IMR-90 (cell line): ENCODE measurements at regions not wholly inside any gene's neighbourhood (a gene's known extent, or its start where the extent isn't known, plus 50 kb on each side); places are given as distances from the start of the nearest gene placed in this dataset.

ENCODE experiments used
- ATAC-seq: fragments of 200-7000 bp; cut with Tn5 transposase; 2 replicates; pipeline ENCODE4 v1.9.1; 2020; ENCODE audit warnings: low read depth, mild to moderate bottlenecking, moderate library complexity
- BruUV-seq: library from RNA; stranded (reverse); fragments of 400-500 nt; replicated peaks from 2 replicates; lab custom pipeline; 2021; lab: Mats Ljungman, UMichigan
- CTCF ChIA-PET: fragments of 300-600 bp; formaldehyde crosslinking; extraction: SDS; loops from one replicate; lab custom pipeline; 2021; ENCODE audit warnings: antibody characterized with exemption; lab: Yijun Ruan, JAX
- POLR2A ChIA-PET: fragments of 300-600 bp; sonication (Branson Sonifier 250); formaldehyde crosslinking; loops from one replicate; lab custom pipeline; 2022; ENCODE audit warnings: antibody characterized with exemption; ENCODE audit not compliant: unreplicated experiment; lab: Charles Lee
- DNase-seq: peaks from one replicate; pipeline ENCODE4 v3.0.0; 2013
- H2AFZ ChIP-seq: replicated peaks from 2 replicates; pipeline ENCODE3; 2013; ENCODE audit warnings: low read length, mild to moderate bottlenecking; ENCODE audit not compliant: poor library complexity
- H2AK5ac ChIP-seq: 2 replicates; pipeline ENCODE4 v1.6.1; 2013; ENCODE audit warnings: low read depth, low read length, inconsistent platforms
- H2AK9ac ChIP-seq: replicated peaks from 2 replicates; pipeline ENCODE3; 2013; ENCODE audit warnings: mild to moderate bottlenecking, low read depth, low read length, moderate library complexity; ENCODE audit not compliant: poor library complexity
- H2BK120ac ChIP-seq: 2 replicates; pipeline ENCODE4 v1.6.1; 2013; ENCODE audit warnings: low read depth, low read length, inconsistent platforms
- H2BK15ac ChIP-seq: 3 replicates; pipeline ENCODE4 v1.6.1; 2013; ENCODE audit warnings: low read depth, low read length, inconsistent platforms
- H2BK20ac ChIP-seq: 2 replicates; pipeline ENCODE4 v1.6.1; 2013; ENCODE audit warnings: low read depth, mild to moderate bottlenecking, inconsistent platforms, low read length, moderate library complexity
- H2BK5ac ChIP-seq: 2 replicates; pipeline ENCODE4 v1.6.1; 2013; ENCODE audit warnings: mild to moderate bottlenecking, low read depth, low read length, inconsistent platforms; ENCODE audit not compliant: poor library complexity, severe bottlenecking
- H3K14ac ChIP-seq: replicated peaks from 2 replicates; pipeline ENCODE4 v1.6.1; 2013; ENCODE audit warnings: low read depth, low read length, inconsistent platforms
- H3K18ac ChIP-seq: 2 replicates; pipeline ENCODE4 v1.6.1; 2013; ENCODE audit warnings: low read depth, low read length, control low read depth
- H3K23ac ChIP-seq: 2 replicates; pipeline ENCODE4 v1.6.1; 2013; ENCODE audit warnings: low read depth, low read length, inconsistent platforms
- H3K27ac ChIP-seq: 2 replicates; pipeline ENCODE4 v1.5.1; 2013; ENCODE audit warnings: mild to moderate bottlenecking, control low read depth, low read length; ENCODE audit not compliant: insufficient read depth
- H3K27me3 ChIP-seq: 2 replicates; pipeline ENCODE4 v1.6.1; 2013; ENCODE audit warnings: low read length; ENCODE audit not compliant: control insufficient read depth, insufficient read depth
- H3K36me3 ChIP-seq: 2 replicates; pipeline ENCODE4 v1.6.1; 2013; ENCODE audit warnings: low read length, mixed read lengths; ENCODE audit not compliant: control insufficient read depth, insufficient read depth
- H3K4ac ChIP-seq: 2 replicates; pipeline ENCODE4 v1.6.1; 2013; ENCODE audit warnings: low read depth, low read length, inconsistent platforms
- H3K4me1 ChIP-seq: 2 replicates; pipeline ENCODE4 v1.6.1; 2013; ENCODE audit warnings: low read length, mixed read lengths; ENCODE audit not compliant: control insufficient read depth, insufficient read depth
- H3K4me2 ChIP-seq: 2 replicates; pipeline ENCODE4 v1.6.1; 2013; ENCODE audit warnings: low read depth, mild to moderate bottlenecking, control low read depth, low read length, moderate library complexity
- H3K4me3 ChIP-seq: 2 replicates; pipeline ENCODE4 v1.5.1; 2013; ENCODE audit warnings: low read depth, mild to moderate bottlenecking, control low read depth, low read length, moderate library complexity; ENCODE audit not compliant: insufficient read depth
- H3K56ac ChIP-seq: 2 replicates; pipeline ENCODE4 v1.6.1; 2013; ENCODE audit warnings: low read length, inconsistent platforms; ENCODE audit not compliant: insufficient read depth; ENCODE audit errors: extremely low read depth
- H3K79me1 ChIP-seq, 2 experiments: 2 replicates each; pipeline ENCODE4 v1.6.1; 2013; ENCODE audit warnings: low read length in 2 of 2, inconsistent platforms in 1 of 2, low read depth in 1 of 2
- H3K9ac ChIP-seq: 2 replicates; pipeline ENCODE4 v1.6.1; 2013; ENCODE audit warnings: low read depth, low read length, control low read depth
- H3K9me1 ChIP-seq: 2 replicates; pipeline ENCODE4 v1.6.1; 2013; ENCODE audit warnings: low read length, inconsistent platforms; ENCODE audit not compliant: insufficient read depth
- H3K9me3 ChIP-seq: 2 replicates; pipeline ENCODE4 v1.6.1; 2013; ENCODE audit warnings: low read length; ENCODE audit not compliant: control insufficient read depth, insufficient read depth
- H4K20me1 ChIP-seq: 2 replicates; pipeline ENCODE4 v1.6.1; 2013; ENCODE audit warnings: low read length, inconsistent platforms; ENCODE audit not compliant: insufficient read depth
- H4K5ac ChIP-seq: 2 replicates; pipeline ENCODE4 v1.6.1; 2013; ENCODE audit warnings: mild to moderate bottlenecking, low read depth, low read length, control low read depth
- H4K8ac ChIP-seq, 2 experiments: 2 replicates each; pipeline ENCODE4 v1.6.1; 2013; ENCODE audit warnings: low read depth in 2 of 2, low read length in 2 of 2, control low read depth in 1 of 2, inconsistent platforms in 1 of 2
- H4K91ac ChIP-seq: 2 replicates; pipeline ENCODE4 v1.6.1; 2013; ENCODE audit warnings: low read depth, low read length, inconsistent platforms; ENCODE audit not compliant: insufficient read depth
- FOS ChIP-seq: fragments of 150-350 bp; IDR thresholded peaks from 2 replicates; pipeline ENCODE4 v1.6.1; 2016; ENCODE audit warnings: low read depth, low read length
- MAFK ChIP-seq: IDR thresholded peaks from 2 replicates; pipeline ENCODE4 v1.6.1; 2012; ENCODE audit warnings: low read depth, low read length, improper control_type of control experiment
- RAD21 ChIP-seq: IDR thresholded peaks from 2 replicates; pipeline ENCODE4 v1.6.1; 2012; ENCODE audit warnings: low read length, improper control_type of control experiment
- WGBS, 2 experiments: methylation state at CpG; one replicate each; pipeline versions ENCODE4 v1.1.5 to v1.1.7; 2013; ENCODE audit warnings: missing lambda C conversion rate in 2 of 2; ENCODE audit not compliant: insufficient read length in 1 of 2; ENCODE audit errors: extremely low coverage in 2 of 2; 5-methylcytosine and 5-hydroxymethylcytosine counted together
- dilution Hi-C: fragments of 300-500 bp; cut with HindIII; formaldehyde crosslinking; loops from one replicate; pipeline ENCODE4 v1.14.3; 2018; ENCODE audit warnings: low sequenced_read_pairs; ENCODE audit not compliant: unreplicated experiment
- in situ Hi-C: fragments of 300-500 bp; cut with MboI; formaldehyde crosslinking; loops from 3 replicates; pipeline ENCODE4 v1.14.3; 2019; ENCODE audit warnings: low sequenced_read_pairs, inconsistent platforms, mixed read lengths
- intact Hi-C: fragments of 100-400 bp; cut with micrococcal nuclease; formaldehyde crosslinking; loops from 2 replicates; pipeline ENCODE4 v1.10.0; 2022

- Histone ChIP-seq H3K4me3 (no peak overlapping the region), H2BK120ac (peak overlapping the region; percentile 61), H3K27me3 (peaks cover 4% of the 10 kb centered on the region; the same call in 1 of the 2 replicates), H2BK20ac (no peak overlapping the region), H4K20me1 (no peaks in the 10 kb centered on the region), H2AFZ (peak overlapping the region; percentile 83), H3K4ac (peak overlapping the region; percentile 69; the same call in 1 of the 2 replicates), H2AK9ac (no peak overlapping the region), H3K23ac (no peak overlapping the region), H2BK15ac (no peak overlapping the region), H2AK5ac (no peak overlapping the region), H3K9me3 (no peaks in the 10 kb centered on the region), H3K4me2 (peak overlapping the region; percentile 35), H3K36me3 (no peaks in the 10 kb centered on the region), H3K27ac (no peak overlapping the region), H4K8ac (peak overlapping the region in 1 of 2 experiments; percentile 43; a peak in 1 of 4 replicates), H4K91ac (no peak overlapping the region), H4K5ac (no peak overlapping the region), H3K79me1 (no peaks in the 10 kb centered on the region), H3K18ac (no peak overlapping the region), H3K4me1 (peaks cover 3% of the 10 kb centered on the region; the same call in 1 of the 2 replicates), H3K14ac (no peak overlapping the region; the same call in 1 of the 2 replicates), H2BK5ac (no peak overlapping the region), H3K9me1 (no peaks in the 10 kb centered on the region), H3K9ac (no peak overlapping the region), H3K56ac (no peak overlapping the region)
- DNase-seq = peak; percentile 78
- WGBS, 2 experiments = no CpG with 5 or more reads among the region's 9 CpGs
- dilution Hi-C loops (no loop called here), in situ Hi-C loops (loop anchor here (25.0 kb wide), 1 partner anchor 1171 kb away; no protein-coding TSS in a partner anchor), intact Hi-C loops (no loop called here)
- ATAC-seq = peak; percentile 86
- CTCF ChIA-PET = no interaction called here
- BruUV-seq = no TSS peak
- TF ChIP-seq MAFK = peak; percentile 70
- no peak for TF ChIP-seq RAD21
- TF ChIP-seq FOS = peak; percentile 50; the same call in 1 of the 2 replicates
- POLR2A ChIA-PET = no interaction called here
These were observed 282.9 kb downstream of the TSHZ3 start for GRCh38 chr19:31066385-31066784.
